H9 (cell line): ENCODE measurements at regions not wholly inside any gene's neighbourhood (a gene's known extent, or its start where the extent isn't known, plus 50 kb on each side); places are given as distances from the start of the nearest gene placed in this dataset.

ENCODE experiments used
- DNase-seq: peaks from one replicate; pipeline ENCODE4 v3.0.0-alpha.2; 2017
- H2AFZ ChIP-seq: one replicate; pipeline ENCODE4 v1.6.1; 2013; ENCODE audit warnings: mild to moderate bottlenecking, low read length, control low read depth, moderate library complexity
- H2AK5ac ChIP-seq: 2 replicates; pipeline ENCODE4 v1.6.1; 2013; ENCODE audit warnings: low read length, control low read depth, mixed read lengths; ENCODE audit not compliant: insufficient read length
- H2BK120ac ChIP-seq: one replicate; pipeline ENCODE4 v1.6.1; 2013; ENCODE audit warnings: low read depth, mild to moderate bottlenecking, low read length, control low read depth, inconsistent platforms; ENCODE audit not compliant: poor library complexity, severe bottlenecking
- H2BK12ac ChIP-seq: 2 replicates; pipeline ENCODE4 v1.6.1; 2013; ENCODE audit warnings: low read length, control low read depth, mixed read lengths, low read depth; ENCODE audit not compliant: insufficient read length
- H2BK15ac ChIP-seq: 2 replicates; pipeline ENCODE4 v1.6.1; 2013; ENCODE audit warnings: low read depth, low read length, control low read depth
- H2BK20ac ChIP-seq: one replicate; pipeline ENCODE4 v1.6.1; 2013; ENCODE audit warnings: low read depth, mild to moderate bottlenecking, low read length, control low read depth, inconsistent platforms; ENCODE audit not compliant: poor library complexity, severe bottlenecking
- H2BK5ac ChIP-seq: 2 replicates; pipeline ENCODE4 v1.6.1; 2013; ENCODE audit warnings: low read length, control low read depth, mixed read lengths; ENCODE audit not compliant: insufficient read length
- H3K14ac ChIP-seq: 2 replicates; pipeline ENCODE4 v1.6.1; 2013; ENCODE audit warnings: low read length, control low read depth; ENCODE audit not compliant: insufficient read depth
- H3K18ac ChIP-seq: 2 replicates; pipeline ENCODE4 v1.6.1; 2013; ENCODE audit warnings: low read depth, mild to moderate bottlenecking, mixed read lengths, low read length, control low read depth; ENCODE audit not compliant: insufficient read length
- H3K23ac ChIP-seq: 2 replicates; pipeline ENCODE4 v1.6.1; 2013; ENCODE audit warnings: low read length, control low read depth, mixed read lengths, low read depth; ENCODE audit not compliant: insufficient read length
- H3K23me2 ChIP-seq: 2 replicates; pipeline ENCODE4 v1.6.1; 2013; ENCODE audit warnings: low read depth, mild to moderate bottlenecking, mixed read lengths, low read length, control low read depth; ENCODE audit not compliant: insufficient read length, poor library complexity, severe bottlenecking
- H3K27ac ChIP-seq: 2 replicates; pipeline ENCODE4 v1.5.1; 2013; ENCODE audit warnings: low read length, control low read depth, mixed read lengths, low read depth; ENCODE audit not compliant: insufficient read length
- H3K27me3 ChIP-seq: 2 replicates; pipeline ENCODE4 v1.6.1; 2013; ENCODE audit warnings: low read length, control low read depth, inconsistent platforms; ENCODE audit not compliant: insufficient read depth
- H3K4ac ChIP-seq: 2 replicates; pipeline ENCODE4 v1.6.1; 2013; ENCODE audit warnings: low read depth, mild to moderate bottlenecking, control low read depth, inconsistent platforms, low read length, moderate library complexity
- H3K4me1 ChIP-seq: 2 replicates; pipeline ENCODE4 v1.6.1; 2013; ENCODE audit warnings: low read length, control low read depth, inconsistent platforms; ENCODE audit not compliant: insufficient read depth
- H3K4me2 ChIP-seq: 2 replicates; pipeline ENCODE4 v1.6.1; 2013; ENCODE audit warnings: low read length, control low read depth, mixed read lengths; ENCODE audit not compliant: insufficient read length, insufficient read depth
- H3K56ac ChIP-seq: 2 replicates; pipeline ENCODE4 v1.6.1; 2013; ENCODE audit warnings: low read depth, mild to moderate bottlenecking, mixed read lengths, low read length, control low read depth; ENCODE audit not compliant: insufficient read length
- H3K79me1 ChIP-seq: 2 replicates; pipeline ENCODE4 v1.6.1; 2013; ENCODE audit warnings: low read depth, mild to moderate bottlenecking, moderate library complexity, low read length, control low read depth, inconsistent platforms; ENCODE audit not compliant: insufficient read depth, poor library complexity, severe bottlenecking
- H3K79me2 ChIP-seq: 2 replicates; pipeline ENCODE4 v1.6.1; 2013; ENCODE audit warnings: low read length, control low read depth, inconsistent platforms; ENCODE audit not compliant: insufficient read depth
- H3K9ac ChIP-seq: 2 replicates; pipeline ENCODE4 v1.6.1; 2013; ENCODE audit warnings: low read length, control low read depth, mixed read lengths; ENCODE audit not compliant: insufficient read length; ENCODE audit errors: extremely low read depth
- H3K9me3 ChIP-seq: one replicate; pipeline ENCODE4 v1.6.1; 2013; ENCODE audit warnings: low read depth, low read length, inconsistent platforms; ENCODE audit not compliant: control insufficient read depth
- H3T11ph ChIP-seq: one replicate; pipeline ENCODE4 v1.6.1; 2013; ENCODE audit warnings: mild to moderate bottlenecking, low read length, control low read depth, inconsistent platforms
- H4K20me1 ChIP-seq: one replicate; pipeline ENCODE4 v1.6.1; 2013; ENCODE audit not compliant: control insufficient read depth, insufficient read length, insufficient read depth
- H4K5ac ChIP-seq: 2 replicates; pipeline ENCODE4 v1.6.1; 2013; ENCODE audit warnings: low read depth, mild to moderate bottlenecking, mixed read lengths, low read length, control low read depth; ENCODE audit not compliant: insufficient read length
- H4K8ac ChIP-seq: replicated peaks from 2 replicates; pipeline ENCODE4 v1.6.1; 2013; ENCODE audit warnings: low read length, control low read depth, mixed read lengths, low read depth; ENCODE audit not compliant: insufficient read length
- H4K91ac ChIP-seq: 2 replicates; pipeline ENCODE4 v1.6.1; 2013; ENCODE audit warnings: low read depth, mild to moderate bottlenecking, moderate library complexity, mixed read lengths, low read length, control low read depth; ENCODE audit not compliant: insufficient read length
- H3K27ac Mint-ChIP-seq, 3 experiments: 2 replicates in 2 of 3; 3 replicates in 1 of 3; pipeline ENCODE4 v1.8.0; 2020 to 2021; ENCODE audit warnings: mixed read lengths in 3 of 3, mild to moderate bottlenecking in 1 of 3, moderate library complexity in 1 of 3
- H3K27me3 Mint-ChIP-seq: 2 replicates; pipeline ENCODE4 v1.8.0; 2021; ENCODE audit warnings: low read depth, mild to moderate bottlenecking, moderate library complexity, mixed read lengths
- H3K36me3 Mint-ChIP-seq, 3 experiments: 2 replicates in 2 of 3; 3 replicates in 1 of 3; pipeline ENCODE4 v1.8.0; 2020 to 2021; ENCODE audit warnings: low read depth in 3 of 3, mixed read lengths in 3 of 3; ENCODE audit not compliant: insufficient read depth in 1 of 3
- H3K4me1 Mint-ChIP-seq, 2 experiments: 2 replicates each; pipeline ENCODE4 v1.8.0; 2020; ENCODE audit warnings: mixed read lengths in 2 of 2
- H3K4me3 Mint-ChIP-seq, 2 experiments: 2 replicates in 1 of 2; 3 replicates in 1 of 2; pipeline ENCODE4 v1.8.0; 2020 to 2021; ENCODE audit warnings: mild to moderate bottlenecking in 2 of 2, mixed read lengths in 2 of 2, moderate library complexity in 1 of 2
- H3K9me3 Mint-ChIP-seq, 2 experiments: 2 replicates in 1 of 2; 3 replicates in 1 of 2; pipeline ENCODE4 v1.8.0; 2020; ENCODE audit warnings: mild to moderate bottlenecking in 2 of 2, mixed read lengths in 2 of 2, moderate library complexity in 1 of 2
- CTCF ChIP-seq: fragments of 200-600 bp; sonication (generic); conservative IDR thresholded peaks from 3 replicates; pipeline ENCODE4 v1.8.0; 2021; ENCODE audit warnings: antibody characterized with exemption, mild to moderate bottlenecking
- WGBS: extraction: QIAGEN DNeasy Blood & Tissue Kit; methylation state at CpG from one replicate; pipeline ENCODE4 v1.1.7; 2013; ENCODE audit warnings: missing lambda C conversion rate, low lambda C conversion rate, mixed read lengths; ENCODE audit not compliant: insufficient read length; ENCODE audit errors: extremely low coverage; 5-methylcytosine and 5-hydroxymethylcytosine counted together

DNA sequence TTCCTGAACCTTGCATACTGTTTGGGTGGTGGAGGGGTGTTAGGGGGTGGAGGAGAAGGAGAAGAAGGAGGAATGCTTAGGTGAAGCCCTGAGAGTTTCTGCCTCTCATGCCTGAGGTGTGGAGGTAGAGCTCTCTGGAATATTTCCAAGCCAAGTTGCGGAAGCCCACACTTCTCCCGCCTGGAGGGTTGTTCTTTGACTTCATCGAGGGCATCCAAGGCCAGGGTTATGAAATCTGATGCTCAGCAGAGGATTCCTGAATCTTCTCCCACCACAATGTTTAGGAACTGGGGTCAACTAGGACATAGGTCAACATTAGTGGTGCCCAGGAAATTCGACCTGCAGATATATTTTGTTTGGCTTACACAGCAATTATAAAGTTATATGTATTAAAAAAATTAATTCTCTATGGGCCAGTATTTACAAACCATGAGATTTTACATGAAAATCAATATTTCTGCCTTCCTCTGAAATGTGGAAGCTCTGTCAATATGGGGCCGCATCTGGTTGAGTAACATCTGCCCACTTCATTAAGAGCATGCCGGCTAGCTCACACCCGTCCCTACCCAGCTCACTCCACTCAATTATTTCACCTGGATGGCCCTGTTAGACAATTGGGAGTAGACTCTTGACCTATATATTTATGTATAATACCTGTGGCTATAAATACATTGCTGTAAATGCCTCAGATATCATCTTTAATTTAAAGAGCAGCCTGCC is 257.1 kb upstream of the ZFP64 start:
- no peak overlapping the region for H2BK20ac ChIP-seq
- no peak for DNase-seq
- H3K4me1 Mint-ChIP-seq, result no peaks in the 10 kb centered on the region
- H4K20me1 ChIP-seq, result no peaks in the 10 kb centered on the region
- no peak overlapping the region for H3K18ac ChIP-seq
- no peak overlapping the region for H4K5ac ChIP-seq
- H3K14ac ChIP-seq, result no peak overlapping the region
- no peak overlapping the region for H3K23ac ChIP-seq
- TF ChIP-seq CTCF, result no peak
- H3K4ac ChIP-seq, result no peak overlapping the region
- no peaks in the 10 kb centered on the region for H3K36me3 Mint-ChIP-seq
- no peak overlapping the region for H2BK120ac ChIP-seq
- no peak overlapping the region; a peak in 1 of 7 replicates for H3K27ac Mint-ChIP-seq
- no peaks in the 10 kb centered on the region for H3K79me1 ChIP-seq
- no peaks in the 10 kb centered on the region for H3K23me2 ChIP-seq
- no peak overlapping the region for H2BK5ac ChIP-seq
- no peak overlapping the region for H2AFZ ChIP-seq
- H4K8ac ChIP-seq, result no peak overlapping the region
- H3K9ac ChIP-seq, result no peak overlapping the region
- H3K4me3 Mint-ChIP-seq, result no peak overlapping the region
- H3K9me3 ChIP-seq, result no peaks in the 10 kb centered on the region
- no peak overlapping the region for H3T11ph ChIP-seq
- no peaks in the 10 kb centered on the region for H3K27me3 ChIP-seq
- no peak overlapping the region for H4K91ac ChIP-seq
- no peak overlapping the region for H3K4me2 ChIP-seq
- no peak overlapping the region for H2AK5ac ChIP-seq
- no peak overlapping the region for H2BK12ac ChIP-seq
- no peak overlapping the region for H3K27ac ChIP-seq
- no peaks in the 10 kb centered on the region for H3K79me2 ChIP-seq
- no CpG with 5 or more reads among the region's 7 CpGs for WGBS
- H3K9me3 Mint-ChIP-seq, result no peaks in the 10 kb centered on the region
- H3K56ac ChIP-seq, result no peak overlapping the region
- no peaks in the 10 kb centered on the region for H3K4me1 ChIP-seq
- H3K27me3 Mint-ChIP-seq, result no peaks in the 10 kb centered on the region
- H2BK15ac ChIP-seq, result no peak overlapping the region
